ENCODE measurements at regions not wholly inside any gene's neighbourhood (a gene's known extent, or its start where the extent isn't known, plus 50 kb on each side); places are given as distances from the start of the nearest gene placed in this dataset.

- Mint-ChIP-seq H3K27me3 (ENCODE audit: low read depth) (peaks cover 3% of the 10 kb centered on the region), H3K9me3 (no peaks in the 10 kb centered on the region), H3K27ac (no peak overlapping the region), H3K4me3 (no peak overlapping the region), H3K36me3 (no peaks in the 10 kb centered on the region), H3K4me1 (no peaks in the 10 kb centered on the region)
- DNase-seq (ENCODE audit: low spot score in 2 of 2, unreplicated experiment in 2 of 2), result no peak
- no peak for TF ChIP-seq CTCF (IDR thresholded peaks at IDR 0.05; ENCODE audit: unreplicated experiment)
Measured at GRCh38 chr6:169909113-169909512, 157.7 kb downstream of the ERMARD start.

GRCh38 chr6:169908403-169908933 lies 157.0 kb downstream of the ERMARD start:
- no peak for DNase-seq (ENCODE audit: low spot score in 2 of 2, unreplicated experiment in 2 of 2)
- Mint-ChIP-seq H3K36me3 (no peaks in the 10 kb centered on the region), H3K4me1 (no peaks in the 10 kb centered on the region), H3K27ac (no peak overlapping the region), H3K9me3 (no peaks in the 10 kb centered on the region), H3K27me3 (ENCODE audit: low read depth) (peaks cover 3% of the 10 kb centered on the region), H3K4me3 (no peak overlapping the region)
- no peak for TF ChIP-seq CTCF (IDR thresholded peaks at IDR 0.05; ENCODE audit: unreplicated experiment)

- H3K27ac Mint-ChIP-seq, result no peak overlapping the region
Measured at GRCh38 chr6:169907419-169908115, 156.1 kb downstream of the ERMARD start.

GRCh38 chr6:169906688-169907418 lies 155.4 kb downstream of the ERMARD start:
- H3K27ac Mint-ChIP-seq, result no peak overlapping the region
- H3K9me3 Mint-ChIP-seq, result no peaks in the 10 kb centered on the region
- no peaks in the 10 kb centered on the region for H3K36me3 Mint-ChIP-seq
- no peak overlapping the region for H3K4me3 Mint-ChIP-seq
- DNase-seq (ENCODE audit: low spot score in 2 of 2, unreplicated experiment in 2 of 2), result no peak
- H3K27me3 Mint-ChIP-seq (ENCODE audit: low read depth), result peaks cover 2% of the 10 kb centered on the region
- no peak for TF ChIP-seq CTCF (IDR thresholded peaks at IDR 0.05; ENCODE audit: unreplicated experiment)
- no peaks in the 10 kb centered on the region for H3K4me1 Mint-ChIP-seq

More at GRCh38 chr6:169907419-169908115, 156.1 kb downstream of the ERMARD start:
- Mint-ChIP-seq H3K4me3 (no peak overlapping the region), H3K4me1 (no peaks in the 10 kb centered on the region), H3K27me3 (ENCODE audit: low read depth) (peaks cover 2% of the 10 kb centered on the region), H3K9me3 (no peaks in the 10 kb centered on the region), H3K36me3 (no peaks in the 10 kb centered on the region)
- no peak for TF ChIP-seq CTCF (IDR thresholded peaks at IDR 0.05; ENCODE audit: unreplicated experiment)
- no peak for DNase-seq (ENCODE audit: low spot score in 2 of 2, unreplicated experiment in 2 of 2)

GRCh38 chr6:169906004-169906687 lies 154.7 kb downstream of the ERMARD start:
- Mint-ChIP-seq H3K27me3 (ENCODE audit: low read depth) (peaks cover 2% of the 10 kb centered on the region), H3K4me3 (no peak overlapping the region), H3K4me1 (no peaks in the 10 kb centered on the region), H3K27ac (no peak overlapping the region), H3K36me3 (no peaks in the 10 kb centered on the region), H3K9me3 (no peaks in the 10 kb centered on the region)
- DNase-seq (ENCODE audit: low spot score in 2 of 2, unreplicated experiment in 2 of 2), result no peak
- no peak for TF ChIP-seq CTCF (IDR thresholded peaks at IDR 0.05; ENCODE audit: unreplicated experiment)
